MM.1S (cell line): ENCODE measurements at regions not wholly inside any gene's neighbourhood (a gene's known extent, or its start where the extent isn't known, plus 50 kb on each side); places are given as distances from the start of the nearest gene placed in this dataset.
"Not testable (repeated sequence)": the region's sequence is repeated elsewhere in the genome, so short reads cannot be mapped to it uniquely, and the experiment has no call there.

ENCODE experiments used
- DNase-seq: peaks from one replicate; pipeline ENCODE4 v3.0.0-alpha.2; 2015
- H2AFZ ChIP-seq: fragments of 300-600 bp; sonication (generic); 2 replicates; pipeline ENCODE4 v1.6.0; 2016; ENCODE audit warnings: antibody characterized with exemption, low read length
- H3F3A ChIP-seq: fragments of 300-600 bp; sonication (generic); 2 replicates; pipeline ENCODE4 v1.6.1; 2016; ENCODE audit warnings: mild to moderate bottlenecking, antibody characterized with exemption, low read length, moderate library complexity, mixed read lengths; ENCODE audit not compliant: insufficient read depth
- H3K27ac ChIP-seq: fragments of 300-600 bp; sonication (generic); 2 replicates; pipeline ENCODE4 v1.5.1; 2016; ENCODE audit warnings: mild to moderate bottlenecking, low read length
- H3K27me3 ChIP-seq: fragments of 300-600 bp; sonication (generic); replicated peaks from 2 replicates; pipeline ENCODE4 v1.6.0; 2016; ENCODE audit warnings: low read length; ENCODE audit not compliant: insufficient read depth
- H3K36me3 ChIP-seq: fragments of 300-600 bp; sonication (generic); replicated peaks from 2 replicates; pipeline ENCODE4 v1.6.1; 2016; ENCODE audit warnings: mild to moderate bottlenecking, low read length, mixed read lengths; ENCODE audit not compliant: insufficient read depth
- H3K4me1 ChIP-seq: fragments of 300-600 bp; sonication (generic); 2 replicates; pipeline ENCODE4 v1.6.1; 2016; ENCODE audit warnings: low read length, mixed read lengths
- H3K4me2 ChIP-seq: fragments of 300-600 bp; sonication (generic); 2 replicates; pipeline ENCODE4 v1.6.0; 2016; ENCODE audit warnings: low read depth, low read length
- H3K4me3 ChIP-seq: fragments of 300-600 bp; sonication (generic); 2 replicates; pipeline ENCODE4 v1.5.1; 2016; ENCODE audit warnings: low read length, mixed read lengths
- H3K79me2 ChIP-seq: fragments of 300-600 bp; sonication (generic); 2 replicates; pipeline ENCODE4 v1.6.1; 2016; ENCODE audit warnings: mixed run types, low read length, mixed read lengths
- H3K9ac ChIP-seq: fragments of 300-600 bp; sonication (generic); 2 replicates; pipeline ENCODE4 v1.6.1; 2016; ENCODE audit warnings: low read length, mixed read lengths
- H3K9me2 ChIP-seq: fragments of 300-600 bp; sonication (generic); replicated peaks from 2 replicates; pipeline ENCODE4 v1.6.1; 2016; ENCODE audit warnings: mild to moderate bottlenecking, low read length, mixed read lengths; ENCODE audit not compliant: insufficient read depth
- H3K9me3 ChIP-seq: fragments of 300-600 bp; sonication (generic); replicated peaks from 2 replicates; pipeline ENCODE4 v1.6.1; 2016; ENCODE audit warnings: mild to moderate bottlenecking, low read length, mixed read lengths; ENCODE audit not compliant: insufficient read depth
- H4K20me1 ChIP-seq: fragments of 300-600 bp; sonication (generic); 2 replicates; pipeline ENCODE4 v1.6.1; 2016; ENCODE audit warnings: mild to moderate bottlenecking, low read length, moderate library complexity, mixed read lengths; ENCODE audit not compliant: insufficient read depth
- CTCF ChIP-seq: fragments of 300-600 bp; sonication (generic); IDR thresholded peaks from 2 replicates; pipeline ENCODE4 v1.5.1; 2016; ENCODE audit warnings: antibody characterized with exemption, low read length, mixed read lengths
- EZH2 ChIP-seq: fragments of 300-600 bp; sonication (generic); optimal IDR thresholded peaks from 2 replicates; pipeline ENCODE3; 2017; ENCODE audit warnings: low read depth, mild to moderate bottlenecking, antibody characterized with exemption, low read length, mixed read lengths
- EZH2phosphoT487 ChIP-seq: fragments of 300-600 bp; sonication (generic); IDR thresholded peaks from 2 replicates; pipeline ENCODE4 v1.6.1; 2018; ENCODE audit warnings: antibody characterized with exemption, low read length

- not testable (repeated sequence) for H3K4me1 ChIP-seq, H3F3A ChIP-seq, H4K20me1 ChIP-seq, H3K9ac ChIP-seq, H3K4me3 ChIP-seq, H3K4me2 ChIP-seq, H3K27ac ChIP-seq, H3K27me3 ChIP-seq, H3K9me2 ChIP-seq, H3K79me2 ChIP-seq, H3K36me3 ChIP-seq, H2AFZ ChIP-seq, H3K9me3 ChIP-seq, DNase-seq
Measured at GRCh38 chr12:131234841-131235271, 281.1 kb downstream of the ADGRD1 start.

GRCh38 chr12:131235871-131236271 lies 282.2 kb downstream of the ADGRD1 start:
- Histone ChIP-seq H3K4me1 (no peaks in the 10 kb centered on the region), H3K27ac (no peak overlapping the region), H3F3A (no peaks in the 10 kb centered on the region), H3K36me3 (no peaks in the 10 kb centered on the region), H3K9ac (no peak overlapping the region), H4K20me1 (no peaks in the 10 kb centered on the region), H3K9me2 (no peaks in the 10 kb centered on the region), H3K4me2 (no peak overlapping the region), H3K9me3 (no peaks in the 10 kb centered on the region), H3K79me2 (no peaks in the 10 kb centered on the region), H2AFZ (no peak overlapping the region), H3K4me3 (no peak overlapping the region), H3K27me3 (no peaks in the 10 kb centered on the region)
- no peak for DNase-seq
- TF ChIP-seq EZH2 (no peak), EZH2phosphoT487 (no peak), CTCF (no peak)

- Histone ChIP-seq H2AFZ (no peak overlapping the region), H3K27ac (no peak overlapping the region), H3K36me3 (no peaks in the 10 kb centered on the region), H4K20me1 (no peaks in the 10 kb centered on the region), H3K79me2 (no peaks in the 10 kb centered on the region), H3K9ac (no peak overlapping the region), H3K4me3 (no peak overlapping the region), H3K4me1 (no peaks in the 10 kb centered on the region), H3F3A (no peaks in the 10 kb centered on the region), H3K9me2 (no peaks in the 10 kb centered on the region), H3K27me3 (no peaks in the 10 kb centered on the region), H3K9me3 (no peaks in the 10 kb centered on the region), H3K4me2 (no peak overlapping the region)
- no peak for DNase-seq
- TF ChIP-seq CTCF (no peak), EZH2 (no peak), EZH2phosphoT487 (no peak)
Measured at GRCh38 chr12:131239384-131240094, 285.8 kb downstream of the ADGRD1 start.

- Histone ChIP-seq H3K27ac (no peak overlapping the region), H3K4me1 (no peaks in the 10 kb centered on the region), H3K4me2 (no peak overlapping the region), H3K9me3 (no peaks in the 10 kb centered on the region), H3K36me3 (no peaks in the 10 kb centered on the region), H2AFZ (no peak overlapping the region), H4K20me1 (no peaks in the 10 kb centered on the region), H3K79me2 (no peaks in the 10 kb centered on the region), H3K9me2 (no peaks in the 10 kb centered on the region), H3F3A (no peaks in the 10 kb centered on the region), H3K9ac (no peak overlapping the region), H3K27me3 (no peaks in the 10 kb centered on the region), H3K4me3 (no peak overlapping the region)
- DNase-seq, result no peak
- TF ChIP-seq CTCF (no peak), EZH2 (no peak)
Measured at GRCh38 chr12:131241517-131241916, 287.8 kb downstream of the ADGRD1 start.
